ENCODE measurements at regions not wholly inside any gene's neighbourhood (a gene's known extent, or its start where the extent isn't known, plus 50 kb on each side); places are given as distances from the start of the nearest gene placed in this dataset.

DNA sequence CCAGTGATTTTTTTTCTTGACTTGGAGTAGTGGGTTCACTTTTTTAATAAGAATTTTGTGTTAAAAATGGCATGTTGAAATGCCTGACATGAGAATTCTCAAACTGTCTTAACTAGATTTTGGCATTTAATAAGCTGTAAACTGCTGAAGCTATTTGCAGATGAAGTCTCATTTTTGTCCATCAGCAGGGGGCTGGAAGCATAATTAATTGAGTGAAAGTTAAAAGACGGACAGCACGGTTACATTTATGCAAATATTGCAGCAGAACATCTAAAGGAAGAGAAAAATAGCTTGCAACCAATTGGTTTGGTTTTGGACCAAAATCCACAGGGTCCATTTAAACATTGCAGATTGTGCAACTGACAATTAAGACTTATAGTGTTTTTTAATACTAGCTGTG, 837.3 kb upstream of the KLHL1 start:
- Histone ChIP-seq H3K4me1 (no peaks in the 10 kb centered on the region), H3K4me3 (no peak overlapping the region), H3K9me3 (no peaks in the 10 kb centered on the region), H3K27ac (no peak overlapping the region), H3K36me3 (no peaks in the 10 kb centered on the region), H3K27me3 (no peaks in the 10 kb centered on the region)
- WGBS, 2 donors, result 76 to 78% methylated on average over 2 of the region's 2 CpGs
- ATAC-seq (ENCODE audit: low FRiP score in 2 of 2), result no peak
- no peak for DNase-seq
- TF ChIP-seq, protein P1, sequence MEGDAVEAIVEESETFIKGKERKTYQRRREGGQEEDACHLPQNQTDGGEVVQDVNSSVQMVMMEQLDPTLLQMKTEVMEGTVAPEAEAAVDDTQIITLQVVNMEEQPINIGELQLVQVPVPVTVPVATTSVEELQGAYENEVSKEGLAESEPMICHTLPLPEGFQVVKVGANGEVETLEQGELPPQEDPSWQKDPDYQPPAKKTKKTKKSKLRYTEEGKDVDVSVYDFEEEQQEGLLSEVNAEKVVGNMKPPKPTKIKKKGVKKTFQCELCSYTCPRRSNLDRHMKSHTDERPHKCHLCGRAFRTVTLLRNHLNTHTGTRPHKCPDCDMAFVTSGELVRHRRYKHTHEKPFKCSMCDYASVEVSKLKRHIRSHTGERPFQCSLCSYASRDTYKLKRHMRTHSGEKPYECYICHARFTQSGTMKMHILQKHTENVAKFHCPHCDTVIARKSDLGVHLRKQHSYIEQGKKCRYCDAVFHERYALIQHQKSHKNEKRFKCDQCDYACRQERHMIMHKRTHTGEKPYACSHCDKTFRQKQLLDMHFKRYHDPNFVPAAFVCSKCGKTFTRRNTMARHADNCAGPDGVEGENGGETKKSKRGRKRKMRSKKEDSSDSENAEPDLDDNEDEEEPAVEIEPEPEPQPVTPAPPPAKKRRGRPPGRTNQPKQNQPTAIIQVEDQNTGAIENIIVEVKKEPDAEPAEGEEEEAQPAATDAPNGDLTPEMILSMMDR (IDR thresholded peaks at IDR 0.05), result no peak
- TF ChIP-seq POLR2A (IDR thresholded peaks at IDR 0.05) (no peak), POLR2AphosphoS5 (IDR thresholded peaks at IDR 0.05) (no peak), EP300 (IDR thresholded peaks at IDR 0.05) (no peak)

DNA sequence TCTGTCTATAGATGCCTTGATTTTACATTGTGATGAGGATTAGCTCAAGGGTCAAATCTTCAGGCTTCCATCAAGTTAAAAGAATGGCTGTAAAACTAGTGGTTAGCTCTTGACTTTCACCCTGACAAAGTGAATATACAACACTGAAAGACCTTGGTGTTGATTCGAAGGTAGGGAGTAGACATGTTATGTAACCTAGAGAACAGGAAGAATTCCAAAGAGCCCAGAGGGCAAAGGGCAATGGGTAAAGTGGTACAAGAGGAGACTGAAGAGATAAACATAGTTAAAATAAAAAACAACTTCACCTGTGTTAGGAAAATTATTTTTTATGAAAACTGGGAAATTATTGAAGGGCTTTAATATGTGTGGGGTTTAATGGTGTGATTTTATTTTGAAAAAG, 833.2 kb upstream of the KLHL1 start:
- Histone ChIP-seq H3K4me3 (no peak overlapping the region), H3K4me1 (no peaks in the 10 kb centered on the region), H3K27ac (no peak overlapping the region), H3K27me3 (no peaks in the 10 kb centered on the region), H3K9me3 (no peaks in the 10 kb centered on the region), H3K36me3 (no peaks in the 10 kb centered on the region)
- DNase-seq, result no peak
- ATAC-seq (ENCODE audit: low FRiP score in 2 of 2), result no peak
- 71 to 79% methylated on average over 1 of the region's 1 CpG for WGBS, 2 donors
- no peak for TF ChIP-seq POLR2A (IDR thresholded peaks at IDR 0.05)
- TF ChIP-seq, protein P1 (IDR thresholded peaks at IDR 0.05), result no peak
- no peak for TF ChIP-seq POLR2AphosphoS5 (IDR thresholded peaks at IDR 0.05)
- TF ChIP-seq EP300 (IDR thresholded peaks at IDR 0.05), result no peak

GRCh38 chr13:70938462-70938861, 830.2 kb upstream of the KLHL1 start:
- DNase-seq (no peak), ATAC-seq (ENCODE audit: low FRiP score in 2 of 2) (no peak)
- Histone ChIP-seq H3K27ac (no peak overlapping the region), H3K27me3 (no peaks in the 10 kb centered on the region), H3K4me1 (no peaks in the 10 kb centered on the region), H3K9me3 (no peaks in the 10 kb centered on the region), H3K36me3 (no peaks in the 10 kb centered on the region), H3K4me3 (no peak overlapping the region)
- 94% methylated on average over 1 of the region's 1 CpG for WGBS, 2 donors
- TF ChIP-seq POLR2AphosphoS5 (IDR thresholded peaks at IDR 0.05), result no peak
- no peak for TF ChIP-seq EP300 (IDR thresholded peaks at IDR 0.05)
- no peak for TF ChIP-seq POLR2A (IDR thresholded peaks at IDR 0.05)
- TF ChIP-seq, protein P1 (IDR thresholded peaks at IDR 0.05), result no peak

DNA sequence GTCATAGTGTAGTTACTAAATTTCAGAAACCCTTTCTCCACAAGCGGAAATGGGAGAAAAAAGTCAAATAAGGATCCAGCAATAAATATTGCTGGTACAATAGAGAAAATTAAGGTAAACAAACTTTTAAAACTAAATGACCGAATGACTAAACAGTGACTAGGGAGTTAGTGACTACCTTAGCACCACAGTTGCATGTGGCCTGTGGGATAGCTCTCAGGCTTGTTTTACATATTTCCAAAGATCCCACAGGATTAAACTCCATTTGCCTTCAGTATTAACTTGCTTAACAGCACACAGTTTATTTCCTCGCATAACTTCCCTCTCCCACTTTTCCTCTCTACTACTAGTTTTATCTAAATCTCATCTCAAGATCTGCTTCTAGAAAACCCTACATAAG, 824.3 kb upstream of the KLHL1 start:
- H3K4me3 ChIP-seq, result no peak overlapping the region
- WGBS, 2 donors, result 92 to 93% methylated on average over 3 of the region's 3 CpGs
- H3K4me1 ChIP-seq, result no peaks in the 10 kb centered on the region

More for the DNA sequence above, 824.3 kb upstream of the KLHL1 start:
- Histone ChIP-seq H3K27me3 (no peaks in the 10 kb centered on the region), H3K27ac (no peak overlapping the region), H3K36me3 (no peaks in the 10 kb centered on the region), H3K9me3 (no peaks in the 10 kb centered on the region)
- no peak for TF ChIP-seq EP300 (IDR thresholded peaks at IDR 0.05)
- TF ChIP-seq POLR2A (IDR thresholded peaks at IDR 0.05), result no peak
- TF ChIP-seq, protein P1 (IDR thresholded peaks at IDR 0.05), result no peak
- no peak for TF ChIP-seq POLR2AphosphoS5 (IDR thresholded peaks at IDR 0.05)
- ATAC-seq (ENCODE audit: low FRiP score in 2 of 2) (no peak), DNase-seq (no peak)
